ENCODE measurements at regions not wholly inside any gene's neighbourhood (a gene's known extent, or its start where the extent isn't known, plus 50 kb on each side); places are given as distances from the start of the nearest gene placed in this dataset.

DNA sequence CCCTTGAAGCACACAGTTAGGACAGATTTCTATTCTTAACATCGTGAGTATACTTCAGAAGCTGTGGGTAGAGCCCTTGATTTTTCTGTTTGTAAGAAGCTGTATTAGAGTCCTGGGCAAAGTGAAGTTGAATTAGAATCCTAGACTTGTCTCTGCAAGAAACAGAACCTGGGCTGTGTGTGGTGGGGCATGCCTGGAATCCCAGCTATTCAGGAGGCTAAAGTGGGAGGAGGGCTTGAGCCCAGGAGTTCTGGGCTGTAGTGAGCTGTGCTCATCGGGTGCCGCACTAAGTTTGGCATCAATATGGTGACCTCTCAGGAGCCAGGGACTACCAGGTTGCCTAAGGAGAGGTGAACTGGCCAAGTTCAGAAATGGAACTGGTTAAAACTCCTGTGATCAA lies 183.4 kb downstream of the GNAI1 start:
- H3K4me3 Mint-ChIP-seq: no peak overlapping the region
- Histone ChIP-seq H3K79me2 (ENCODE audit: insufficient read depth, low read length) (no peaks in the 10 kb centered on the region), H3K36me3 (replicated peaks in 1 of 2; ENCODE audit: control insufficient read depth in 1 of 2, insufficient read depth in 2 of 2, low read length in 2 of 2) (no peaks in the 10 kb centered on the region), H2AFZ (ENCODE audit: insufficient read depth, low read depth, low read length, poor library complexity, severe bottlenecking) (no peak overlapping the region), H4K20me1 (ENCODE audit: insufficient read depth, low read length) (no peaks in the 10 kb centered on the region), H3K27ac (ENCODE audit: low read depth in 1 of 2, low read length in 2 of 2) (no peak overlapping the region), H3K4me3 (replicated peaks in 1 of 3; ENCODE audit: low read depth in 2 of 3, low read length in 3 of 3) (no peak overlapping the region), H3K9me3 (replicated peaks in 1 of 2; ENCODE audit: control insufficient read depth in 1 of 2, insufficient read depth in 1 of 2, low read length in 2 of 2) (no peaks in the 10 kb centered on the region), H3K9ac (ENCODE audit: insufficient read depth, low read length, poor library complexity, severe bottlenecking) (no peak overlapping the region), H3K4me2 (replicated peaks; ENCODE audit: extremely low read depth, low read length, poor library complexity, severe bottlenecking) (no peak overlapping the region), H3K27me3 (ENCODE audit: control insufficient read depth in 2 of 2, insufficient read depth in 2 of 2, low read length in 2 of 2) (no peaks in the 10 kb centered on the region), H3K4me1 (ENCODE audit: control insufficient read depth in 1 of 2, insufficient read depth in 2 of 2, low read length in 2 of 2) (no peaks in the 10 kb centered on the region)
- no peaks in the 10 kb centered on the region for H3K4me1 Mint-ChIP-seq
- peaks cover 0 to 4% (median 0%) of the 10 kb centered on the region in 7 donors for H3K9me3 Mint-ChIP-seq
- no peak for DNase-seq
- no peak overlapping the region for H3K27ac Mint-ChIP-seq
- TF ChIP-seq, protein P1, sequence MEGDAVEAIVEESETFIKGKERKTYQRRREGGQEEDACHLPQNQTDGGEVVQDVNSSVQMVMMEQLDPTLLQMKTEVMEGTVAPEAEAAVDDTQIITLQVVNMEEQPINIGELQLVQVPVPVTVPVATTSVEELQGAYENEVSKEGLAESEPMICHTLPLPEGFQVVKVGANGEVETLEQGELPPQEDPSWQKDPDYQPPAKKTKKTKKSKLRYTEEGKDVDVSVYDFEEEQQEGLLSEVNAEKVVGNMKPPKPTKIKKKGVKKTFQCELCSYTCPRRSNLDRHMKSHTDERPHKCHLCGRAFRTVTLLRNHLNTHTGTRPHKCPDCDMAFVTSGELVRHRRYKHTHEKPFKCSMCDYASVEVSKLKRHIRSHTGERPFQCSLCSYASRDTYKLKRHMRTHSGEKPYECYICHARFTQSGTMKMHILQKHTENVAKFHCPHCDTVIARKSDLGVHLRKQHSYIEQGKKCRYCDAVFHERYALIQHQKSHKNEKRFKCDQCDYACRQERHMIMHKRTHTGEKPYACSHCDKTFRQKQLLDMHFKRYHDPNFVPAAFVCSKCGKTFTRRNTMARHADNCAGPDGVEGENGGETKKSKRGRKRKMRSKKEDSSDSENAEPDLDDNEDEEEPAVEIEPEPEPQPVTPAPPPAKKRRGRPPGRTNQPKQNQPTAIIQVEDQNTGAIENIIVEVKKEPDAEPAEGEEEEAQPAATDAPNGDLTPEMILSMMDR (IDR thresholded peaks at IDR 0.05): no peak
- 94% methylated on average over 3 of the region's 3 CpGs for WGBS (ENCODE audit: insufficient coverage)
- H3K27me3 Mint-ChIP-seq (ENCODE audit: low read depth in 3 of 3): peaks cover 1 to 2% (median 2%) of the 10 kb centered on the region in 3 donors
- intact Hi-C loops (cut with micrococcal nuclease): no loop called here
- H3K36me3 Mint-ChIP-seq: no peaks in the 10 kb centered on the region

DNA sequence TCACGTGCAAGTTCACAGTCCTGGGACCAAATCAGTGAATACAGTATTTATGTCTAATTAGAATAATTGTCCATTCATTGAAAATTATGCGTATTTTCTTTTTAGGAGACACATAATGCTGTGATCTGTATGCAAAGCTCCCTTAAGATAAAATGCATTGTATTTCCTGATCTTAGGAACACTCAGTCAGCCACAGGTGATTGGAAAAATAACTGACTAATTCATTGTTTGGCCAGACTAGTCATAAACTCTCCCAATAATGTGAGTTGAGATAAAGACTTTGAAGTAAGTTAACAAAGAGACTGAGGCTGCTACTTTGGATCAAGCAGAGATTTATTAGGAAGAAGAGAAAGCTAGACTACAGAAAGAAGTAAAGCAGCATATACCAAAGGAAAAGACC lies 182.2 kb downstream of the GNAI1 start:
- WGBS (ENCODE audit: insufficient coverage): no CpG with 5 or more reads among the region's 2 CpGs

More for the DNA sequence above, 182.2 kb downstream of the GNAI1 start:
- Histone ChIP-seq H3K79me2 (ENCODE audit: insufficient read depth, low read length) (no peaks in the 10 kb centered on the region), H3K4me2 (replicated peaks; ENCODE audit: extremely low read depth, low read length, poor library complexity, severe bottlenecking) (no peak overlapping the region), H3K27me3 (ENCODE audit: control insufficient read depth in 2 of 2, insufficient read depth in 2 of 2, low read length in 2 of 2) (no peaks in the 10 kb centered on the region), H3K9ac (ENCODE audit: insufficient read depth, low read length, poor library complexity, severe bottlenecking) (no peak overlapping the region), H3K4me3 (replicated peaks in 1 of 3; ENCODE audit: low read depth in 2 of 3, low read length in 3 of 3) (no peak overlapping the region), H3K27ac (ENCODE audit: low read depth in 1 of 2, low read length in 2 of 2) (no peak overlapping the region), H3K36me3 (replicated peaks in 1 of 2; ENCODE audit: control insufficient read depth in 1 of 2, insufficient read depth in 2 of 2, low read length in 2 of 2) (no peaks in the 10 kb centered on the region), H2AFZ (ENCODE audit: insufficient read depth, low read depth, low read length, poor library complexity, severe bottlenecking) (no peak overlapping the region), H3K4me1 (ENCODE audit: control insufficient read depth in 1 of 2, insufficient read depth in 2 of 2, low read length in 2 of 2) (no peaks in the 10 kb centered on the region), H4K20me1 (ENCODE audit: insufficient read depth, low read length) (no peaks in the 10 kb centered on the region), H3K9me3 (replicated peaks in 1 of 2; ENCODE audit: control insufficient read depth in 1 of 2, insufficient read depth in 1 of 2, low read length in 2 of 2) (no peaks in the 10 kb centered on the region)
- Mint-ChIP-seq H3K9me3 (peaks cover 0 to 4% (median 0%) of the 10 kb centered on the region in 7 donors), H3K4me3 (no peak overlapping the region), H3K36me3 (no peaks in the 10 kb centered on the region), H3K4me1 (no peaks in the 10 kb centered on the region), H3K27me3 (ENCODE audit: low read depth in 3 of 3) (peaks cover 1 to 2% (median 2%) of the 10 kb centered on the region in 3 donors), H3K27ac (no peak overlapping the region)
- no peak for DNase-seq
- TF ChIP-seq, protein P1 (IDR thresholded peaks at IDR 0.05): no peak
- intact Hi-C loops (cut with micrococcal nuclease): no loop called here
